AG09309 (cell line): ENCODE measurements at regions not wholly inside any gene's neighbourhood (a gene's known extent, or its start where the extent isn't known, plus 50 kb on each side); places are given as distances from the start of the nearest gene placed in this dataset.

Experiments used
- DNase-seq: peaks from one replicate; pipeline ENCODE4 v3.0.0-alpha.2; 2010; ENCODE audit warnings: low read depth
- H3K4me3 ChIP-seq: 2 replicates; pipeline ENCODE4 v1.5.1; 2011; ENCODE audit warnings: mild to moderate bottlenecking, low read depth, low read length, moderate library complexity; ENCODE audit not compliant: control insufficient read depth
- TF ChIP-seq, protein P1 (sequence below): IDR thresholded peaks from 2 replicates; pipeline ENCODE4 v1.5.1; 2011; ENCODE audit warnings: mild to moderate bottlenecking, low read depth, low read length, inconsistent platforms; ENCODE audit not compliant: insufficient read depth, control insufficient read depth; ENCODE audit errors: missing control alignments

DNA sequence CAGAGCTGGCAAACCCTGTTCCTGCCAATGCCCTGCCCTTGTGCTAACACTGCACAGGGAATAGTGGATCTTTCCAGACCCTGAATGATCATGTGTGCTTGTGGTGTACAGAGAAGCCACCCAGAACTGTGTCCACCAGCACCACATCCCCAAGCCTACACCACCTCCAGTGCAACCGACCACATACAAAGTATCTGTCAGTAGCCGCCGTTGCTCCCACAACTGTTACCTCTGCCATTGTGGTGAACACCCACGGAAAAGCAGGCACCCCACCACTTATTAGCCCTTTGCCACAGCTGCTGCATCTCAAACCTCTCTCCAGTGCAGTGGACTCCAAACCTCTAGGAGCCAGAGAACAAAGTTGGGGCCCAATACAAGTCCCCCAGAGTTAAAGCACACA, 1049.6 kb downstream of the TRHDE start:
- DNase-seq = no peak
- TF ChIP-seq, protein P1, sequence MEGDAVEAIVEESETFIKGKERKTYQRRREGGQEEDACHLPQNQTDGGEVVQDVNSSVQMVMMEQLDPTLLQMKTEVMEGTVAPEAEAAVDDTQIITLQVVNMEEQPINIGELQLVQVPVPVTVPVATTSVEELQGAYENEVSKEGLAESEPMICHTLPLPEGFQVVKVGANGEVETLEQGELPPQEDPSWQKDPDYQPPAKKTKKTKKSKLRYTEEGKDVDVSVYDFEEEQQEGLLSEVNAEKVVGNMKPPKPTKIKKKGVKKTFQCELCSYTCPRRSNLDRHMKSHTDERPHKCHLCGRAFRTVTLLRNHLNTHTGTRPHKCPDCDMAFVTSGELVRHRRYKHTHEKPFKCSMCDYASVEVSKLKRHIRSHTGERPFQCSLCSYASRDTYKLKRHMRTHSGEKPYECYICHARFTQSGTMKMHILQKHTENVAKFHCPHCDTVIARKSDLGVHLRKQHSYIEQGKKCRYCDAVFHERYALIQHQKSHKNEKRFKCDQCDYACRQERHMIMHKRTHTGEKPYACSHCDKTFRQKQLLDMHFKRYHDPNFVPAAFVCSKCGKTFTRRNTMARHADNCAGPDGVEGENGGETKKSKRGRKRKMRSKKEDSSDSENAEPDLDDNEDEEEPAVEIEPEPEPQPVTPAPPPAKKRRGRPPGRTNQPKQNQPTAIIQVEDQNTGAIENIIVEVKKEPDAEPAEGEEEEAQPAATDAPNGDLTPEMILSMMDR = no peak
- no peak overlapping the region for H3K4me3 ChIP-seq

DNA sequence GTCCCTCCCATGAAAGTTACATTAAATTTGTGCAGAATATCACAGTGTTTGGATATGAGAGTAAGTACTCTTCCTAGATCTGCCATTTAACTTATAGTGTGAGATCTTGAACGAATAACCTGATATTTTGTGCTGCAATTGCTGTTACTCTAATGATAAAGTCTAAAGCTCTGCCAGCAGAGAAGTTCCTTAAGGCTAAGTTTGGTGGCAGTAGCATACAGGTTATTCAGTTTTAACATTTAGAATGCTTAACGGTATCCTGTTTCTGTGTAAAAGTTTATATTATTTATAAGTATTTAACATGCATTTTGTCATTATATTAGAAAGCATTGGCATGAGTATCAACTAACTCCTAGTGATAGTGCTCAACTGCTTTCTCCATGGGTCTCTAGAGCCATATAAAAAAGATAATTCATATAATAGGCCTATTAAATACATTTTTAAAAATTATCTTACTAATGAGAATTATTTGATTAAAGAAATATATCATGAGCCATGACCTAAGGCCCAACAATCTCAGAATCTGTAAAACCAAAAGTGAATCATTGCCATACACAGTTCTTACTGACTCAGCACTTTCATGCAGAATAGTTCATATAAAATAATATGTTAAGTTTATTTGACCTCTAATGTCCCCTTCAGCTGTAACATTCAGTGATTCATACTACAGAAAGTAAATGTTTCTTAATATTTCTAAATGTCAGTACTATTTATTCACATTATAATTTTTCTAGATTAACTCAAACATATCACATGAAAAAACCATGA, 1058.6 kb downstream of the TRHDE start:
- H3K4me3 ChIP-seq = no peak overlapping the region
- TF ChIP-seq, protein P1 = no peak

DNA sequence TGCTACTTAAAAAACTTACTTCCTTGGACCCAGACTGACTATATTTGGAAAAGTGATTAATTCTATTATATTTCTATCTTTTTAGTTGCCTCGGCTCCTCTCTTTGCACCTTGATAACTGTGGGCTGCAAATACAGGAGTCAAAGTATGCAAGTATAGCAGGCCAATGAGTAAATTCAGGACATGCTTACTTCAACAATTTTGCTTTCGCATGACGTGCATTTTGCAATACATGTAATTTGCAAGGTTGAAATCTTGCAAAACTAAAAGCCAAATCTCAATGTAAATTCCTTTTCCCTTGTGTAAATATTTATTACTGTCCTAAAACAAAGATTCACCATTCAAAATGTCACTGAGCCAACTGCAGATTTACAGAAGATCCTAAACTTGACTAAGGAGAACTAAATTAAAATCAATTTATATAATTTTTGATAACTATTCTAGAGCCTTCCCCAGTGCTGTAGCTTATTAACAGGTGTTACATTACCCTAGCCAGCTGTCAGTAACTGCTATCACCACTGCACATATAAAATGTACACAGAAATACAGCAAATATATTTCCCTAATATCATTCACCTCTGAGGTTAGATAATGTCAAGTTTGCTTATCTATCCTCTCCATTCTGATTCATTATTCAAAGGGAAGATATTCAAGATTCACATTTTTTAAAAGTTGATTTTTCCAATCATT, 1069.5 kb downstream of the TRHDE start:
- DNase-seq = no peak
- TF ChIP-seq, protein P1 = no peak
- H3K4me3 ChIP-seq = no peak overlapping the region

More for the DNA sequence above, 1058.6 kb downstream of the TRHDE start:
- no peak for DNase-seq

DNA sequence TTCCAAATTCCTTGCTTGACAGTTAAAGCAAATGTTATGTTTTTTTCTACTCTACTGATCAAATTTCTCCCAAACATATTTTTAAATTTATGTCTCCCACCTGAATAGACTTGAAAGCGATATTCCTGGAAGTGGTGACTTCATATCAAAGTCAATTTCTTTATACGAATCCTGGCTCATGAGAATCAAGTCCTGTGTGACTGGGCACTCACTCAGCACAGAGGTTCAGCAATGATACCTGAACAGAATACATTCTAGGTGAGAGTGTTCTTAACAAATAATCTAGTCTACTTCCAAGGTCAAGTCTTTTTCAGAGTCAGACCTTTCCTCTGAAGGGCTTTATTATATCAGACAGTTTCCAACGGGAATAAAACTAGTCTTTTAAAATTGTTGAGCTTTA, 1070.6 kb downstream of the TRHDE start:
- DNase-seq = no peak
- TF ChIP-seq, protein P1 = no peak
- no peak overlapping the region for H3K4me3 ChIP-seq

DNA sequence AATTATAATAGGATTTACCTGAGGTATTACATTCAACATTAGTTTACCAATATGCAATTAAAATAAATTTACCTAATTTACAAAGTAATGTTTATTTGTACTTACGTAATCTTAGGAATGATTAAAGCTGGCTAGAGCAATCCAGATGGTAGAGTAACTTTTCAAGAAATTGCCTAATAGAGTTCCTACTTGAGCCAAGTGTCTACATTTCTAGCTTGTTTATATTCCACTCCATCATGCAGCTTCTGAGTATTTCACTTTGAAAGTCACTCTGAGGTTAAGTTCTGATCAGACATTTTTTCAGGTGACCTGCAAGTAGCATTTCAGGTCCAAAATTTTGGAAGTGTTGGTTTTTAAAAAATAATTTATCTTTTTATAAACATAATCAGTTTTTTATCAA, 1080.7 kb downstream of the TRHDE start:
- DNase-seq = no peak
- no peak overlapping the region for H3K4me3 ChIP-seq
- TF ChIP-seq, protein P1 = no peak

DNA sequence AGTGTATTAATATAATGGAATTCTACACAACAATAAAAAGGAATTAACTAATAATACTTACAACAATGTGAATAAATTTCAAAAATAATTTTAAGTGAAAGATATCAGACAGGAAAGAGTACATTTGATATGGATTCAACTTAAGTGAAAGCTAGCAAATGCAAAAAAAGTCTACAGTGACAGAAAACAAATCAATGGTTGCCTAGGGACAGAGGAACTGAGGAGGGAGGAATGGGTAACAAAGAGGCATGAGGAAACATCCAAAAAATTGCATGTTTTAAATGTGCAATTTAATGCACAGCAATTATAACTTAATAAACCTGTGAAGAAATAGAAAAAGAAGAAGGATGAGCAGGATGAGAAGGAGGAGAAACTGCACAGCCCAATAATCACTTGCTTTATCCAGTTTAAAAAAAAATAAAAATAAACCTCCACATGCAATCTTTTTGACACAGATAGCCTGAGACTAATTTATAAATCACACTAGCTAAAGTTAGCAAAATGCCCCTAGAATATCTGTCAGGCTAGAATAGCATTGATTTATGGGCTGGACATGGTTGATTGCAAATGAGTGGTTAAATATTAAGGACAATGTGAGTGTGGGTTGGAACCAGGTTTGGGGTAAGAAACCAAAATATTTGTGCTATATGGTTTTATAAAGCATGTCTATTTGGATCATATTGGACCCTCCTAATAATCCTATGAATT, 1089.1 kb downstream of the TRHDE start:
- H3K4me3 ChIP-seq = no peak overlapping the region

More for the DNA sequence above, 1089.1 kb downstream of the TRHDE start:
- no peak for DNase-seq
- TF ChIP-seq, protein P1 = no peak
